ENCODE measurements at regions not wholly inside any gene's neighbourhood (a gene's known extent, or its start where the extent isn't known, plus 50 kb on each side); places are given as distances from the start of the nearest gene placed in this dataset.

GRCh38 chr2:16134436-16135165 is 194.3 kb downstream of the MYCN start:
- no peak overlapping the region for H2AFZ ChIP-seq (ENCODE audit: low read length)
- H3K36me3 ChIP-seq (ENCODE audit: insufficient read depth, low read length): no peaks in the 10 kb centered on the region
- no peaks in the 10 kb centered on the region for H3K27me3 ChIP-seq (ENCODE audit: insufficient read depth, low read length)
- no peak overlapping the region for H3K4me2 ChIP-seq (ENCODE audit: low read length)
- H4K20me1 ChIP-seq (ENCODE audit: insufficient read depth, low read length): no peaks in the 10 kb centered on the region
- no peak overlapping the region for H3K4me3 ChIP-seq (ENCODE audit: low read depth, low read length, poor library complexity, severe bottlenecking)
- no peaks in the 10 kb centered on the region for H3F3A ChIP-seq (ENCODE audit: insufficient read depth, low read length)
- H3K9me3 ChIP-seq (ENCODE audit: low read length): no peaks in the 10 kb centered on the region
- no peaks in the 10 kb centered on the region for H3K79me2 ChIP-seq (ENCODE audit: insufficient read depth, low read length)
- TF ChIP-seq EZH2 (IDR thresholded peaks at IDR 0.05; ENCODE audit: borderline replicate concordance, low read length) (no peak), CTCF (IDR thresholded peaks at IDR 0.05; ENCODE audit: low read length) (no peak)
- no peak overlapping the region for H3K27ac ChIP-seq (ENCODE audit: low read depth, low read length, poor library complexity, severe bottlenecking)
- no peak overlapping the region for H3K9ac ChIP-seq (ENCODE audit: low read length)
- no peaks in the 10 kb centered on the region for H3K4me1 ChIP-seq (ENCODE audit: insufficient read depth, low read length, severe bottlenecking)
- no peaks in the 10 kb centered on the region for H3K9me2 ChIP-seq (ENCODE audit: low read depth, low read length)

GRCh38 chr2:16130906-16131400 is 190.6 kb downstream of the MYCN start:
- Histone ChIP-seq H3K9me3 (ENCODE audit: low read length) (no peaks in the 10 kb centered on the region), H3K9ac (ENCODE audit: low read length) (no peak overlapping the region), H3K79me2 (ENCODE audit: insufficient read depth, low read length) (no peaks in the 10 kb centered on the region), H3K4me2 (ENCODE audit: low read length) (no peak overlapping the region), H3K4me3 (ENCODE audit: low read depth, low read length, poor library complexity, severe bottlenecking) (no peak overlapping the region), H3F3A (ENCODE audit: insufficient read depth, low read length) (no peaks in the 10 kb centered on the region), H3K27me3 (ENCODE audit: insufficient read depth, low read length) (no peaks in the 10 kb centered on the region), H4K20me1 (ENCODE audit: insufficient read depth, low read length) (no peaks in the 10 kb centered on the region), H3K27ac (ENCODE audit: low read depth, low read length, poor library complexity, severe bottlenecking) (no peak overlapping the region), H2AFZ (ENCODE audit: low read length) (no peak overlapping the region), H3K36me3 (ENCODE audit: insufficient read depth, low read length) (no peaks in the 10 kb centered on the region), H3K4me1 (ENCODE audit: insufficient read depth, low read length, severe bottlenecking) (no peaks in the 10 kb centered on the region), H3K9me2 (ENCODE audit: low read depth, low read length) (no peaks in the 10 kb centered on the region)
- TF ChIP-seq CTCF (IDR thresholded peaks at IDR 0.05; ENCODE audit: low read length): no peak
- TF ChIP-seq EZH2 (IDR thresholded peaks at IDR 0.05; ENCODE audit: borderline replicate concordance, low read length): no peak

GRCh38 chr2:16130541-16130880 is 190.2 kb downstream of the MYCN start:
- no peaks in the 10 kb centered on the region for H3K4me1 ChIP-seq (ENCODE audit: insufficient read depth, low read length, severe bottlenecking)
- no peaks in the 10 kb centered on the region for H3K27me3 ChIP-seq (ENCODE audit: insufficient read depth, low read length)
- no peaks in the 10 kb centered on the region for H3K36me3 ChIP-seq (ENCODE audit: insufficient read depth, low read length)
- no peaks in the 10 kb centered on the region for H4K20me1 ChIP-seq (ENCODE audit: insufficient read depth, low read length)
- no peak overlapping the region for H3K4me2 ChIP-seq (ENCODE audit: low read length)
- no peaks in the 10 kb centered on the region for H3F3A ChIP-seq (ENCODE audit: insufficient read depth, low read length)
- H3K79me2 ChIP-seq (ENCODE audit: insufficient read depth, low read length): no peaks in the 10 kb centered on the region
- no peak overlapping the region for H2AFZ ChIP-seq (ENCODE audit: low read length)
- no peak overlapping the region for H3K9ac ChIP-seq (ENCODE audit: low read length)
- H3K27ac ChIP-seq (ENCODE audit: low read depth, low read length, poor library complexity, severe bottlenecking): no peak overlapping the region
- TF ChIP-seq EZH2 (IDR thresholded peaks at IDR 0.05; ENCODE audit: borderline replicate concordance, low read length) (no peak), CTCF (IDR thresholded peaks at IDR 0.05; ENCODE audit: low read length) (no peak)
- no peak overlapping the region for H3K4me3 ChIP-seq (ENCODE audit: low read depth, low read length, poor library complexity, severe bottlenecking)
- H3K9me3 ChIP-seq (ENCODE audit: low read length): no peaks in the 10 kb centered on the region
- no peaks in the 10 kb centered on the region for H3K9me2 ChIP-seq (ENCODE audit: low read depth, low read length)
